Retina (tissue), 1 donor: ENCODE measurements at regions not wholly inside any gene's neighbourhood (a gene's known extent, or its start where the extent isn't known, plus 50 kb on each side); places are given as distances from the start of the nearest gene placed in this dataset.
"Not testable (repeated sequence)": the region's sequence is repeated elsewhere in the genome, so short reads cannot be mapped to it uniquely, and the experiment has no call there.

Experiments used
- DNase-seq: peaks from one replicate; pipeline ENCODE4 v3.0.0-alpha.2; 2016

- DNase-seq = no peak
Observed at GRCh38 chr5:25387953-25388352, 743.2 kb upstream of the CDH10 start.

- no peak for DNase-seq
Observed at GRCh38 chr5:25362799-25363198, 718.0 kb upstream of the CDH10 start.

GRCh38 chr5:25358919-25359318, 714.1 kb upstream of the CDH10 start:
- no peak for DNase-seq

- DNase-seq = no peak
Observed at GRCh38 chr5:25357605-25358004, 712.8 kb upstream of the CDH10 start.

GRCh38 chr5:25349746-25350145, 705.0 kb upstream of the CDH10 start:
- DNase-seq = no peak

- no peak for DNase-seq
Observed at GRCh38 chr5:25345240-25345771, 700.5 kb upstream of the CDH10 start.

GRCh38 chr5:25339541-25339940, 694.8 kb upstream of the CDH10 start:
- DNase-seq = no peak

GRCh38 chr5:25334350-25334749, 689.6 kb upstream of the CDH10 start:
- DNase-seq = peak; percentile 78

- no peak for DNase-seq
Observed at GRCh38 chr5:25330721-25331120, 685.9 kb upstream of the CDH10 start.

- DNase-seq = no peak
Observed at GRCh38 chr5:25327172-25327571, 682.4 kb upstream of the CDH10 start.

GRCh38 chr5:25301836-25302235, 657.1 kb upstream of the CDH10 start:
- no peak for DNase-seq

- no peak for DNase-seq
Observed at GRCh38 chr5:25295067-25295466, 650.3 kb upstream of the CDH10 start.

GRCh38 chr5:25289766-25290165, 645.0 kb upstream of the CDH10 start:
- DNase-seq = not testable (repeated sequence)

- DNase-seq = no peak
Observed at GRCh38 chr5:25286319-25286718, 641.5 kb upstream of the CDH10 start.

- DNase-seq = no peak
Observed at GRCh38 chr5:25285136-25285535, 640.4 kb upstream of the CDH10 start.

GRCh38 chr5:25263507-25263906, 618.7 kb upstream of the CDH10 start:
- not testable (repeated sequence) for DNase-seq

- DNase-seq = no peak
Observed at GRCh38 chr5:25262221-25262620, 617.4 kb upstream of the CDH10 start.

GRCh38 chr5:25255128-25255527, 610.4 kb upstream of the CDH10 start:
- no peak for DNase-seq

GRCh38 chr5:25241981-25242380, 597.2 kb upstream of the CDH10 start:
- no peak for DNase-seq

- not testable (repeated sequence) for DNase-seq
Observed at GRCh38 chr5:25238720-25239119, 593.9 kb upstream of the CDH10 start.

- DNase-seq = no peak
Observed at GRCh38 chr5:25224316-25224982, 579.7 kb upstream of the CDH10 start.

- not testable (repeated sequence) for DNase-seq
Observed at GRCh38 chr5:25199902-25200301, 555.1 kb upstream of the CDH10 start.

GRCh38 chr5:25190521-25191000, 545.8 kb upstream of the CDH10 start:
- no peak for DNase-seq

GRCh38 chr5:25181249-25181648, 536.5 kb upstream of the CDH10 start:
- DNase-seq = no peak

- not testable (repeated sequence) for DNase-seq
Observed at GRCh38 chr5:25162616-25163015, 517.8 kb upstream of the CDH10 start.
